SK-N-SH (cell line): ENCODE measurements at regions not wholly inside any gene's neighbourhood (a gene's known extent, or its start where the extent isn't known, plus 50 kb on each side); places are given as distances from the start of the nearest gene placed in this dataset.

ENCODE experiments used
- CTCF ChIA-PET: fragments of 300-600, 350-600 bp; formaldehyde crosslinking; extraction: SDS; loops from one replicate; lab custom pipeline; 2021; lab: Yijun Ruan, JAX
- POLR2A ChIA-PET: fragments of 350-600 bp; sonication (Branson Sonifier 250); formaldehyde crosslinking; extraction: SDS; loops from one replicate; lab custom pipeline; 2020; ENCODE audit warnings: antibody characterized with exemption, inconsistent platforms; lab: Yijun Ruan, JAX
- DNase-seq: peaks from one replicate; pipeline ENCODE4 v3.0.0; 2012
- H2AFZ ChIP-seq: fragments of 200-600 bp; sonication (generic); 2 replicates; pipeline ENCODE4 v1.8.1; 2016; ENCODE audit warnings: antibody characterized with exemption, mild to moderate bottlenecking, low read depth
- H3F3A ChIP-seq: fragments of 200-600 bp; sonication (generic); replicated peaks from 2 replicates; pipeline ENCODE3; 2016; ENCODE audit warnings: antibody characterized with exemption, mild to moderate bottlenecking; ENCODE audit not compliant: insufficient read depth
- H3K27ac ChIP-seq, 2 experiments: fragments of 200-500 bp in 1 of 2; fragments of 200-600 bp in 1 of 2; sonication (Bioruptor generic) in 1 of 2; sonication (generic), shearing (Covaris generic) in 1 of 2; 2 replicates each; pipeline versions ENCODE4 v1.5.1 to v1.6.1; 2014 to 2016; ENCODE audit warnings: low read depth in 2 of 2, inconsistent platforms in 1 of 2, low read length in 1 of 2, mild to moderate bottlenecking in 1 of 2, mixed read lengths in 1 of 2
- H3K27me3 ChIP-seq: fragments of 200-600 bp; sonication (generic), shearing (Covaris generic); 2 replicates; pipeline ENCODE4 v1.6.1; 2016; ENCODE audit warnings: mixed run types; ENCODE audit not compliant: insufficient read depth
- H3K36me3 ChIP-seq, 2 experiments: fragments of 200-500 bp in 1 of 2; fragments of 200-600 bp in 1 of 2; sonication (Bioruptor generic) in 1 of 2; sonication (generic) in 1 of 2; replicated peaks in 1 of 2; 2 replicates each; pipeline versions ENCODE3 to v1.5.1; 2014 to 2016; ENCODE audit warnings: low read length in 1 of 2, mild to moderate bottlenecking in 1 of 2; ENCODE audit not compliant: insufficient read depth in 2 of 2, control insufficient read depth in 1 of 2
- H3K4me1 ChIP-seq, 2 experiments: fragments of 200-500 bp in 1 of 2; fragments of 200-600 bp in 1 of 2; sonication (Bioruptor generic) in 1 of 2; sonication (generic), shearing (Covaris generic) in 1 of 2; 2 replicates each; pipeline versions ENCODE4 v1.5.1 to v1.6.1; 2014 to 2016; ENCODE audit warnings: low read depth in 1 of 2, low read length in 1 of 2, mixed run types in 1 of 2; ENCODE audit not compliant: insufficient read depth in 2 of 2, control insufficient read depth in 1 of 2
- H3K4me2 ChIP-seq: fragments of 200-600 bp; sonication (generic), shearing (Covaris generic); 2 replicates; pipeline ENCODE4 v1.6.1; 2017; ENCODE audit warnings: mixed run types
- H3K4me3 ChIP-seq, 2 experiments: fragments of 200-500 bp in 1 of 2; fragments of 200-600 bp in 1 of 2; sonication (Bioruptor generic) in 1 of 2; sonication (generic), shearing (Covaris generic) in 1 of 2; 2 replicates each; pipeline versions ENCODE4 v1.5.1 to v1.8.1; 2014 to 2016; ENCODE audit warnings: low read depth in 2 of 2, inconsistent platforms in 1 of 2, low read length in 1 of 2, mild to moderate bottlenecking in 1 of 2, mixed read lengths in 1 of 2, moderate library complexity in 1 of 2
- H3K79me2 ChIP-seq: fragments of 200-600 bp; sonication (generic); 2 replicates; pipeline ENCODE4 v1.8.1; 2017; ENCODE audit warnings: mild to moderate bottlenecking; ENCODE audit not compliant: insufficient read depth
- H3K9ac ChIP-seq: fragments of 200-600 bp; sonication (generic); 2 replicates; pipeline ENCODE4 v1.6.1; 2017; ENCODE audit warnings: mixed run types
- H3K9me2 ChIP-seq: fragments of 200-600 bp; sonication (generic); 2 replicates; pipeline ENCODE4 v1.6.1; 2017; ENCODE audit warnings: mixed run types
- H3K9me3 ChIP-seq: fragments of 200-600 bp; sonication (generic); 2 replicates; pipeline ENCODE4 v1.6.1; 2017; ENCODE audit warnings: mixed run types, mild to moderate bottlenecking, moderate library complexity
- H4K20me1 ChIP-seq: fragments of 200-600 bp; sonication (generic); 2 replicates; pipeline ENCODE4 v1.6.1; 2017; ENCODE audit warnings: mild to moderate bottlenecking, mixed run types; ENCODE audit not compliant: insufficient read depth
- CHD2 ChIP-seq: fragments of 150-350 bp; IDR thresholded peaks from 2 replicates; pipeline ENCODE4 v1.6.1; 2018; ENCODE audit warnings: low read length; ENCODE audit not compliant: partially characterized antibody
- CTCF ChIP-seq: fragments of 200-600 bp; sonication (generic); IDR thresholded peaks from 2 replicates; pipeline ENCODE4 v1.6.1; 2017; ENCODE audit warnings: antibody characterized with exemption, mild to moderate bottlenecking, moderate library complexity
- ELF1 ChIP-seq: IDR thresholded peaks from 2 replicates; pipeline ENCODE4 v1.4.0; 2012
- EP300 ChIP-seq, 2 experiments: IDR thresholded peaks; 2 replicates each; pipeline versions ENCODE4 v1.4.0 to v1.6.1; 2012; ENCODE audit warnings: borderline replicate concordance in 1 of 2, low read depth in 1 of 2, low read length in 1 of 2
- EZH2phosphoT487 ChIP-seq: fragments of 200-600 bp; sonication (generic); IDR thresholded peaks from 2 replicates; pipeline ENCODE4 v1.6.1; 2017; ENCODE audit warnings: low read depth, mixed run types, mild to moderate bottlenecking, antibody characterized with exemption, moderate library complexity, borderline replicate concordance
- FOSL2 ChIP-seq: IDR thresholded peaks from 2 replicates; pipeline ENCODE4 v1.4.0; 2012; ENCODE audit warnings: low read depth, mild to moderate bottlenecking, moderate library complexity, borderline replicate concordance
- FOXJ3 ChIP-seq: sonication (generic); formaldehyde crosslinking; IDR thresholded peaks from 2 replicates; pipeline ENCODE4 v1.5.1; 2020; ENCODE audit warnings: mild to moderate bottlenecking, missing genetic modification reagents
- GABPA ChIP-seq: IDR thresholded peaks from 2 replicates; pipeline ENCODE4 v1.4.0; 2012; ENCODE audit warnings: low read depth, mild to moderate bottlenecking
- GATA2 ChIP-seq: sonication (generic); formaldehyde crosslinking; IDR thresholded peaks from 2 replicates; pipeline ENCODE4 v1.5.0; 2020; ENCODE audit warnings: mild to moderate bottlenecking, missing genetic modification reagents
- IRF3 ChIP-seq: fragments of 150-350 bp; IDR thresholded peaks from 2 replicates; pipeline ENCODE4 v1.6.1; 2016; ENCODE audit warnings: mild to moderate bottlenecking, low read depth, low read length
- MAX ChIP-seq: IDR thresholded peaks from 2 replicates; pipeline ENCODE4 v1.4.0; 2012; ENCODE audit warnings: low read depth
- MEF2A ChIP-seq: IDR thresholded peaks from 2 replicates; pipeline ENCODE4 v1.4.0; 2012; ENCODE audit warnings: low read depth, borderline replicate concordance
- POLR2AphosphoS5 ChIP-seq: IDR thresholded peaks from 2 replicates; pipeline ENCODE4 v1.6.1; 2012; ENCODE audit warnings: low read depth, low read length
- RCOR1 ChIP-seq: fragments of 150-350 bp; IDR thresholded peaks from 2 replicates; pipeline ENCODE4 v1.6.1; 2017; ENCODE audit warnings: antibody characterized with exemption, low read length
- RXRA ChIP-seq: IDR thresholded peaks from 2 replicates; pipeline ENCODE4 v1.4.0; 2012; ENCODE audit warnings: low read depth, mild to moderate bottlenecking, borderline replicate concordance
- SIN3A ChIP-seq: IDR thresholded peaks from 2 replicates; pipeline ENCODE4 v1.6.1; 2012; ENCODE audit warnings: low read depth, mild to moderate bottlenecking, low read length, moderate library complexity, borderline replicate concordance
- SMC3 ChIP-seq: IDR thresholded peaks from 2 replicates; pipeline ENCODE4 v1.6.1; 2012; ENCODE audit warnings: low read depth, low read length, improper control_type of control experiment
- USF2 ChIP-seq: fragments of 150-350 bp; IDR thresholded peaks from 2 replicates; pipeline ENCODE4 v1.6.1; 2017; ENCODE audit warnings: antibody characterized with exemption, low read length, low read depth, borderline replicate concordance
- YY1 ChIP-seq: IDR thresholded peaks from 2 replicates; pipeline ENCODE4 v1.4.0; 2012; ENCODE audit warnings: low read depth, mild to moderate bottlenecking
- ZBTB33 ChIP-seq: IDR thresholded peaks from 2 replicates; pipeline ENCODE4 v1.4.0; 2012; ENCODE audit warnings: low read depth, borderline replicate concordance
- WGBS: methylation state at CpG from one replicate; pipeline ENCODE4 v1.1.6; 2017; ENCODE audit warnings: low lambda C conversion rate; 5-methylcytosine and 5-hydroxymethylcytosine counted together

- ChIA-PET CTCF (no interaction called here), POLR2A (no interaction called here)
- Histone ChIP-seq H3K27ac (no peak overlapping the region), H3K4me3 (no peak overlapping the region), H3K79me2 (no peaks in the 10 kb centered on the region), H3K27me3 (no peaks in the 10 kb centered on the region), H3K9me2 (no peaks in the 10 kb centered on the region), H3F3A (peaks cover 16% of the 10 kb centered on the region), H4K20me1 (no peaks in the 10 kb centered on the region), H3K9me3 (no peaks in the 10 kb centered on the region), H3K4me1 (peaks cover 8 to 10% of the 10 kb centered on the region in 2 experiments; a peak in 3 of 4 replicates), H3K9ac (no peak overlapping the region), H2AFZ (no peak overlapping the region), H3K36me3 (no peaks in the 10 kb centered on the region), H3K4me2 (no peak overlapping the region)
- WGBS: 71% methylated on average over 3 of the region's 3 CpGs
- TF ChIP-seq ZBTB33 (no peak), FOSL2 (no peak), SIN3A (no peak), YY1 (no peak), GATA2 (CRISPR knock-in tag) (no peak), EZH2phosphoT487 (no peak)
- no peak for DNase-seq
Measured at GRCh38 chr1:162976628-162977027, 92.5 kb upstream of the RGS4 start.

- Histone ChIP-seq H3K79me2 (no peaks in the 10 kb centered on the region), H3K4me1 (peaks cover 8 to 12% of the 10 kb centered on the region in 2 experiments; a peak in 3 of 4 replicates), H3K9me2 (no peaks in the 10 kb centered on the region), H3K27me3 (no peaks in the 10 kb centered on the region), H3K4me3 (no peak overlapping the region), H3K36me3 (no peaks in the 10 kb centered on the region), H3K9me3 (no peaks in the 10 kb centered on the region), H3K27ac (peak overlapping the region in 1 of 2 experiments; percentile 93; a peak in 3 of 4 replicates), H2AFZ (no peak overlapping the region), H3F3A (peaks cover 16% of the 10 kb centered on the region), H4K20me1 (no peaks in the 10 kb centered on the region), H3K9ac (no peak overlapping the region), H3K4me2 (no peak overlapping the region)
- ChIA-PET CTCF (interaction anchor here (1.3 kb wide), 1 partner anchor 15 kb away, joined by 3 read pairs; no protein-coding TSS in a partner anchor), POLR2A (no interaction called here)
- DNase-seq: no peak
- TF ChIP-seq CHD2 (no peak), POLR2AphosphoS5 (no peak), MEF2A (no peak), CTCF (no peak), GATA2 (CRISPR knock-in tag) (no peak), RXRA (no peak), USF2 (no peak), ELF1 (no peak), SMC3 (no peak), EP300 (IDR thresholded peaks at IDR 0.05; ENCODE audit: borderline replicate concordance in 1 of 2, low read depth in 1 of 2, low read length in 1 of 2) (no peak), GABPA (no peak), RCOR1 (no peak), MAX (no peak), IRF3 (no peak), FOXJ3 (CRISPR knock-in tag) (no peak)
Measured at GRCh38 chr1:162974810-162975209, 94.4 kb upstream of the RGS4 start.
